GM19395 (cell line): ENCODE measurements at regions not wholly inside any gene's neighbourhood (a gene's known extent, or its start where the extent isn't known, plus 50 kb on each side); places are given as distances from the start of the nearest gene placed in this dataset.
A peak's percentile ranks its signal among the peaks of the same experiment; 100 is the strongest.

ENCODE experiments used
- ATAC-seq: cut with Tn5 transposase; IDR thresholded peaks from one replicate; pipeline ENCODE4 v1.9.1; 2021; ENCODE audit warnings: mild to moderate bottlenecking, moderate library complexity; ENCODE audit not compliant: unreplicated experiment

DNA sequence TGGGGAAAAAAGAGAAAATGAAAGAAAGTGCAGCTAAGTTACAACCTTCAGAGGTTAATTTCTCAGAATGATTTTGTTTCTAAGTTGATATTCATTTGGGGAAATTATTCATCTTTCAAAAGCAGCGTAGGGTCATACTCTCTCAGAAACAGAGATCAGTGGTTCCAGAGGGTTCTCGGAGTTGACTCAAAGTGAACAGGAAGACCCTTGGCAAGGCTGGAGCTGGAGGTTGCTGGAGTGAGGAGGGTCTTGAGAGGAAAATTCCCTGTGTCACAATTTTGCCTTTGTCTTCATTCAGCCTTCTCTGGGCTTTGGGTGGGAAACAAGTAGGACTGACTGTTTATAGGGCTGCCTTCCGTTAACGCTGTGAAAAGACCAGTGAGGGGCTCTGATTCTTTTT is 168.2 kb downstream of the ICOS start:
- no peak for ATAC-seq

DNA sequence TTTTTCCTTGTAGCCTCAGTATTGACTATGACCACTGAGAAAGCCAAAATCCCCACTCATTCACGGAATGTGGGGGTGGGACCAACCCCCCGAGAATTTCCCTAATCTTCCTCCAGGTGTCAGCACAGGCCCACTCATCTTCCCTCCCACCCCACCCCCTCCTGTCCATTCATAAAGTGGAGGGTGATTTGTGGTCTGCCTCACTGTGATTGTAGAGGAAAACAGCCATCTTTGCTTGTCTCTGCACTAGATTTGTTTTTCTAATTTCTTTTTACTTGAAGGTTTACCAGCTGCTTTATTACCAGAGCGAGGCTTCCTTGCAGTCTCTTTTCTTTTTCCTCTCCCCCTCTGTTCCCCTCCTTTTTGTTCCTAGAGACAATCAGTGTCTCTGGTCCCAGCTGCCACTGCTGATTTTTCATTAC is 171.8 kb downstream of the ICOS start:
- ATAC-seq: peak; percentile 64

DNA sequence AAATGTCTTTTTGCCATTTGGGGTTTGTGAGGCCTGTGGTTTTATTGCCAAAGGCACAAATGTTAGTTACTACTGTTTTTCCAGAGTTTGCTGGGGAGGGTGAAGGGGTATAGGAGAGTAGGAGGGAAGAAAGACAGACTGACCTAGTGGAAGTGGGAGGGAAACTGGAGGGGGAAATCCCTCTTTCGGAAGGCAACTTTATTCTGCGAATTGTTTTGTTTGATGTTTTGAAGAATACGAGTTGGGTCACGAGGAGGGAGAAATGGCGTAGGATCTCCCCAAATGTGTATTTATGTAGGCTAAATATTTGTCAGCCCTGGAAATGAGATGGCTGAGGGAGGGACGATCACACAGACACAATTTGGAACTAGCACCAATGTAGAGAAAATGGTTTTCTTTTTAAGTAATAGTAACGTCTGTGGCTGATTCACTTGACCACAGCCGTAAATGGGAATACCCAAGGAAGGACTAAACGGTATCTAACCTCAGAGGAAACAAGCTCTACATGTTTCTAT is 172.3 kb downstream of the ICOS start:
- ATAC-seq: no peak

DNA sequence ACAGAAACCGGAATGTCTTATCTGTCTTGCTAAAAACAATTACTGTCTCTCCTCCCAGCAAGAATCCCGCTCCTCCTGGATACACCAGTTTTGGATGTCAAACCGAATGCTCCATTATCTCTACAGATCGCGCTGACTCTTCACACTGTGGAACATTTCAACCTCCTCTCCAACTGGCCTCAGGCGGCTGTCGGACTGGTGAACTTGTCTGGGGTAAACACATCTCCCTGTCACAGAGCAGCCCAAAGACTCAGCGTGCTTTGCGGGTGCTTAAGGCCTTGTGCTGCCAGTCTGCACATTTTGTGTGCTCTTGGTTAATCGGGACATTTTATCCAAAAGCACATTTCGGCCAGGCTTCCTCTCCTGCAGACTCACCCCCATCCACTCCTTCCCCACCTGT is 173.1 kb downstream of the ICOS start:
- ATAC-seq: no peak

DNA sequence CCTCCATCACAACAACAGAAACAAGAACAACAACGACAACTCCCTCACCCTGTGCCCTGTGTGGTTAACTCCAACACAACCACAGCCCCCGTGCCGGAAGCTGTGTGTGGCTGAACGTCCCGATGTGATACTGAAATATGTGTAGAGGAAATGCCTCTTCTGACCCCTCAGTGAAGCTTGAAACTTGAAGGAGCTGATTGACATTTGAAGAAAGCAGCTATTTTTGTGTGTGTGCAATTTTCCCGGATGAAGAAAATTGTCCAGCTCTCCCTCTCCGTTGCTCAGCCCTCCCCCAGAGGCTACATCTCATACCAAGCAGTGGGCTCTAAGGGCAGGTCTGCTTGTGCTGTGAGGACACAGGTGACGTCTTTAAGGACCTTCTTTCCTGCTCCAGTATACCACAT is 173.8 kb downstream of the ICOS start:
- ATAC-seq: peak; percentile 95

DNA sequence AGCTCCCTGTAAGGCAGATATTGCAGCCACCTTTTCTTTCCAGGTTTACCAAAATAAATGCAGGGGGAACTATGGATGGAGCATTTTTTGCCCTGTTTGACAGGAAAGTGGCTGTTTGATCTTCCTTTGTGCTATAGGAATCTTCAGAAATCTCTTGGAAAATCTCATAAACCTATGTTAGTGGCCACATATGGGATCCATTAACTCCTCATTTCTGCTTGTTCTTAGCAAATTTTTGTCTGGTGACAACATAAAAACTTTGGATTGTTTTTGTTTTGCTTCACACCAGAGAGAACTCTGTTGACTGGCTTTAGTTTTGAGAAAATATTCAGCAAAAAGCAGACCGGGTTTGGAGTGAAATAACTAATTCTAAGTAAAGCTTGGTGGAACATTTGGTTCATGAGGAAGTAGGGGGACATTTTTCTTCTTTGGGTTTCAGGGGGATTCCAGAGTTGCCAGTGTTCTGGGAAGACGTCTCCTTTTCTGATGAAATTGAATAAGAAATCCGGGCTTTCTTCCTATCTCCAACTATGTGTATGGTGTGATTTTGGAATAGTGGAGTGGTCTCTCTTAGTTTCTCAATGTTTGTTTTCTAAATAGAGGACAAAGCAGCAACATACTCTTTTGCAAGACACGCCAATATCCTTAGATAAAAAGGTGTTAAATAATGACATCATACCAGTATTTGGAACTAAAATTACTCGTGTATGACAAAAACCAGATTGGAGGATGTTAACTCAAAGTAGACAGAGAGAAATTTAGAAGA is 174.4 kb downstream of the ICOS start:
- ATAC-seq: no peak

DNA sequence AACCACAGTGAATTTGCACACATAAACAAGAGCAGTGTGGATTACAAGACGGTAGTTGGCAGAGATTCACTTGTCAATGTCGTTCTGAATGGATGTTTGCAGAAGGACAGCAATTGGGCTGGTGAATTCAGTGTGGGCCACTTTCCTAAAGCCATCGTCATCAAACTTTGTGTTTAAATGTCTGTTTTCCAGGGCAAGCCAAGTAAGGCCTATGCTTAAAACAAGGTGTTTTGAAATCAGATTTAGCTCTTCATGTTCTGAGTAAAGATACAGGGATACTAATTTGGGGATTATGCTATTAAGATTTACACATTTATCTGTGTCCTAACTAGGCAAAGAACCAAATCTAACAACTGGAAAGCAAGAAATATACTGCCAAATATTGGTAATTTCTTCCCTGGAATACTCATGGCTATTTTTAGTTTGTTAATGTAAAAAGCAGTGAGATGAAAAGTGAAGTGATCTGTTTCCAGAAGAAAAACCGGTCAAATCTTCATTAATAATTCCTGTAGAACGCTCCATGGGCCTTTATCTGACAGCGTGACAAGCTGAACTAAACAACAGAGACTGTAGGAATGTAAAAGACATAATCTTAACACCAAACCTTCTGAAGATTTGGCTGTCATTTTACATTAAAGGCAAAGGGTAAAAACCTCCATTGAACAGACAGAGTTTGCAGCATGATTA is 175.7 kb downstream of the ICOS start:
- ATAC-seq: no peak

DNA sequence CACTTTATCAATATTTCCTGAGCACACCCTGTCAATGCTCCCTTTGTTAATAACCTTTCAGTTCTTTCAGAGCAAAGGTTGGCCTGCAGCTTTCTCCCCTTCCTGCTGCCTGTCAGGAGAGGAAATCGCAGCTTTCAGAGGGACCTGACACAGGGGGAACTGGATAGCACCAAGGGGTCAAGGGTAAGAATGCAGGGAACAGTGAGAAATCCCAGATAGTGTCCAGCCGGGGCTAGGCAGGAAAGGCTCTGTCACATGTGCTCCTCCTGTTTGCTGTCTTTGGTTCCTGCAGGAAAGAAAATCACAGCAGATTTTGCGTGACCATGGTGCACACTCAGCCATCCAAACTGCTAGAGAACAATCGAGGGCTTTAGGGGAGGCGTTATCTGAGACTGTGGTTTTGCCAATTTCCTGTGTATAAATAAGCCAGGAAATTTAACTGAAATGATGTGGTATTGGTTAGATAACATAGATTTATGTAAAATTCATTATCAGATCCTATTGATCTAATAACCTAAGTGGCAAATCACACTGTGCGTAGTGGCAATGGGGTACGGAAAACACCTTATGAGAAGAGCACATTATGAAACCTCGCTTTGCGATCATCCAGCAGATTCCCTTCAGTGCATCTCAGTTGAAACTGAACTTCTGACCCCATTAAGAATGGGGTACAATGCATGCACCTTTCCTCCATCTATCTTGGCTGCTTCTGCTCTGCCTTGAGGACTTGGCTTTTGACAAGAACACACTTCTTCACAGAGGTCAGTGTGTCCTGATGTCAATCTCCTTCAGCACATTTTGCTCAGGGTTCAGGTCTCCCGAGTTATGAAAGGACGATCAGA is 178.0 kb downstream of the ICOS start:
- ATAC-seq: no peak

DNA sequence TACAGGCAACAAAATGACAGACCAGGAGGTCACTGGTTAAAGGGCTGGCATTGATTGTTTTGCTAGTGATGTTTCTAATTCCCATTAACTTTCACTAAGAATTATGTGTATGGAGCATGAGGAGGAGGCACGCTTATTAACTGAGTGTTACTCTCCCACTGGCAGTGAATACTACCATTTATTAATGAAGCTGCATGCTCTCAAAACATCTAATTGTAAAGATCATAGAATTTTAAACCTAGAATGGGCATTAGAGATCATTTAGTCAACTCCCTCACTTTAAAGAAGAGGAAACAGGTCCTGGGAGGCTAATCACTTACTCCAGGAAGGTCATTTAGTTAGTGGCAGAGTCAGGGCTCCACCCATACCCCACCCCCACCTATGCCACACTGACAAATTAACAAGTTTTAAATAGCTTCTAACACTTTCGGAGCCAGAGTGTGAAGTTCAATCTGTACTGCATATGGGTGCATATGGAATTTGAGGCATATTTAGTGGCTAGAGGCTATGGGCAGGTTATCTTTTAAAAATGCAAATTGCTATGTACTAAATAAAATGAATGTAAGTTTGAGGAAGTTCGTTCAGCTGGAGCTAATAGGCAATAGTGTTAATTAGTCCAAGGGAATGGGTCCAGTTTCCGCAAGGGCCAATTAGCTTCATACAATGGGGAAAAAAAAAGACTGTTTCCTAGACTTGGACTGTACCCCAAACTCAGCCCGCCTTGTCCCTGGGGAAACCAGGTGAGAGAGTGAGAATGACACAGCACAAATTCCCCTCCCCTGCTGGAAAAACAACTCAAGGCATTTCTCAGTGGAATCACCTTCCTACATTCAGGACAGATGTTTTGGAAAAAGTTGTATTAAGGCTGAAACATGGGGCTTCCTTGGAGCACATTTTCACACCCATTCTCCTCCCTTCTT is 178.8 kb downstream of the ICOS start:
- no peak for ATAC-seq

DNA sequence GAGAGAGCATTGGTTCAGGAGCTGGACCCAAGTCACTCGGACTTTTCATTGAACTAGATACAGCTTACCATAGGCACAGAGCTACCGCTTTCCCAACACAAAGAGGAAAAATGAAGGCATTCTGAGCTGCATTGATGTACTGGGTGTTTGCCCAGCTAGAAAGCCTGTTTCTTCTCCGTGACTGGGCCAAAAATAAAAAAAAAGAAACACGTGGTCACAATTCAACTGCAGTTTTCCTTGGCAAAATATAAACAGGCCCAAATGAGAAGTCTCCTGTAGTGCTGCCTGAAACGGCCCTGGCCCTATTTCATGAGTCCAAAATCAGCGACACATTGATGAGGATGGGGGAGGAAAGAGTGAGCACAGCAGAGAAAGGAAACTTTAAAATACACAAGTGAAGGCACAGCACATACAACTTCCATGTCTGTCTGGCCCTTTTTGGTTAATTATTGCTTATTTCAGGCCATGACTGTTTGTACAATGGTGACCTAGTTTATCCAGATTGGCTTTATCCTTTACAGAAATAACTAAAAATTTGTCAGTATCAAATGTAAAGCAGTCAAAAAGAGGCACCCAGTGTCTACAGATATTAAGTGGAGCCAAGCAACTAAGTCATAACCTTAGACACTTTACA is 179.7 kb downstream of the ICOS start:
- ATAC-seq: no peak

DNA sequence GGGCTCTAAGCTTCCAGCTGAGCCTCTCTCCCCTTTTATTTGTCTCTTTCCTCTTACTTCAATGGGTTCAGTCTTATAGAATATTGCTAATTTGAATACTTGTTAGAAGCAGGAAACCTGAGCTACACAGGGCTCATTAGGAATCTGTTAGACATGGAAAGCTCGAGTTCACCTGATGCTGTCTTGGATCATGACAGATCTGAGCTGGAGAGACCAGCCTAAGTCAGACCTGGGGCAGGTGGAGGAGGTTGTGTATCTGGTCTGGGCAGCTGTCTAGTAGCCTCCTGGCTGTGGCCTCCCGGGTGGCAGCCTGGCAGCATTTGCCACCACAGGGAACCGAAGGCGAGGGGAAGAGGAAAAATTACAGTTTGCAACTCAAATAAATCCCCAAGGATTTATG is 185.9 kb downstream of the ICOS start:
- ATAC-seq: no peak

DNA sequence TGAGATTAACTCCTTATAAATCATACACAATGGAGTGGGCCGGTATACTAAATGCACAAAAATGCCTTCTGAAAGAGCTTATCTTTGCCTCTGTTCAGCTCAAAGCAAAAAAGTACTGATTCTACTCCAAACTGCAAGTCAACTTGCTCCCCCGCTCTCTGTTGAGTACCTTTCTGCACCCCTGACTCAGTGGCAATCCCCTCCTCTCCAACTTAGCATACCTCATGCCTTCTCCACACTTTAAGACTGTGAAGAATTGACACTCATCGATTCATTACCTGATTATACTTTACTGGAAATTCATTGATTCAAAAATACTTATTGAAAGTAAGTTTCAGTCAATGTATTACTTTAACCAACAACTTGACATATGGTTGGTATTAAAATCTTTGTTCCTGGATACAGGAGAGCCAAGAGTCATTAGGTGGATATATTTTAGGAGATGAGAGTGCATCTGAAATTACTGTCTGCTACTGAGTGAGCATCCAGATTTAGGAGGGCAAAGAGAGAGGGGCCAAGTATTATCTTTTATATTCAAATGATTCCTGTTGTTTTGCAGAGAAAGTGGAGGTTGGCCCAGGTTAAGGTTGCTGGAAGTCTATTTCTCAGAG is 187.7 kb downstream of the ICOS start:
- ATAC-seq: no peak

DNA sequence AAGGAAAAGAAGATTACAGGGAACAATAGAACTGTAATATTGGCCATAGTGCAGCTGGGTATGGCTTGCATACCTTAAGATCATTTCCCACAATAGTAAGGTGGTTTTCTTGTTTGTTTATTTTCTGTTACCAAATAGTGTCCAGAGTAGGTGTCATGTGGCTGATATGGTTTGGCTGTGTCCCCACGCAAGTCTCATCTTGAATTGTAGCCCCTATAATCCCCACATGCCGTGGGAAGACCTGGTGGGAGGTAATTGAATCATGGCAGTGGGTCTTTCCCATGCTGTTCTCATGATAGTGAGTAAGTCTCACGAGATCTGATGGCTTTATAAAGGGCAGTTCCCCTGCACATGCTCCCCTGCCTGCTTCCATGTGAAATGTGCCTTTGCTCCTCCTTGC is 190.1 kb downstream of the ICOS start:
- ATAC-seq: no peak

DNA sequence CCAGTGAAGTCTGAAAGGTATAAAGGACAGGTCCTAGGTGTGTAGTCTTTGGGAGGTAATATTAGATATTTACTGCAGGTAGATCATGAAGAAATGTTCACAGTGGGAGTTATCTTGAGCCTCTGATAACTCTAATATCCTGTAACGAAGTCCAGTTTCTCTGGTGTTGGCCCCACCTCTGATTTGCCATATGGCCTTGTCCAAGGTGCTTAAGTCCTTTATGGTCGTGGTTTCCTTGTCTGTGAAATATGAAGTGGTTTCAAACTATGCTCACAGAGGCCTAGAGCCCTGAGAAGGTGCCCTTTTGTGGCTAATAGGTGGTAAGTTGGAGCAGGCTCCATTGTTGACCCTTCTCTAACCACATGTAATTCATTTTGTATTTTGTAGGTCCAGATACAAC is 190.7 kb downstream of the ICOS start:
- no peak for ATAC-seq

DNA sequence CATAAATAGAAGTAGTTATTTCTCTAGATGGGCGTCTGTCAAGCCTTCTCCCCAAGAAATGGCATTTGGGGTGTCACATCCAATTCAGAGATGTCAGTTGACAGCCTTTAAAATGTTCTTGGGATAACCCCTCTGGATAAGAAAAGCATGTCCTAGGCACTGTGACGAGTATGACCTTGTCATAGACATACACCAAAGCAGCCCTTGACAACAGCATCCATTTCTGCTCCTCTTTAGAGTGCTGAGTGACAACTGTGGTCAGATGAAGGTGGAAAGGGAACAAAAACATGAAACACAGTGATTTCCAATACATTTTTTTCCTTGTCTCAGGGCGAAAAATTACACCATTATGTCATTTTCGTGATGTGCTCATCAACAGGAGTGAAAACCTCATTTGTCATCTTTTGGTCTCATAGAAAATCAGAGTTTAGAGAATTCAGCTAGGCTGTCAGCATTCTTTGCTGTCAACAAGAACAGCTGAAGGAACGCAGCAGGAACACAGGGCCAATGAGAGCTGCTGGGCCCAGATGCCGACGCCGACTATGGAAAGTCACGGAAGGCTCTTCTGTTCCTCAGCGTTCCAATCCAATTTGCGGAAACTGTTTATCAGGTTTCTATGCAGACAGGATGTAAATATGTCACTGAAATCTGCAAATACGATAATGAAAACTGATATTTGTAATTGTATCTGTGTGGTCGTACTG is 193.2 kb downstream of the ICOS start:
- no peak for ATAC-seq

DNA sequence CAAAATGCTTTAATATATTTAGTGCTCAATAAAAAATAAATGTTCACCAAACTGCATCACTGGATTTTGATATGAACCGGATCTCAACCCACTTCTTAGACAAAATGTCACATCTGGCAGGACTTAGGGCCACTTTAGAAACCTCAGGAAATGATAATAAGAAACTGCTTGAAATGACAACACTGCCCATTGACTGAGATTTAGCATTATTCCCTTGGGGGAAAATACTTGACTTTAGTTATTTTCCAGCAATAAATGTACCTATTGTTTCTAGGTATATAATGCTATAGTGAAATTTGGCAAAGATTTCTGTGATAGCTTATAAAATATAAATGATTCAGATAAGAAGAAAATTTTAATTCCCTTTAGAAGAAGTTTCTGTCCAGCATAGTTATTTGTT is 195.1 kb downstream of the ICOS start:
- no peak for ATAC-seq

DNA sequence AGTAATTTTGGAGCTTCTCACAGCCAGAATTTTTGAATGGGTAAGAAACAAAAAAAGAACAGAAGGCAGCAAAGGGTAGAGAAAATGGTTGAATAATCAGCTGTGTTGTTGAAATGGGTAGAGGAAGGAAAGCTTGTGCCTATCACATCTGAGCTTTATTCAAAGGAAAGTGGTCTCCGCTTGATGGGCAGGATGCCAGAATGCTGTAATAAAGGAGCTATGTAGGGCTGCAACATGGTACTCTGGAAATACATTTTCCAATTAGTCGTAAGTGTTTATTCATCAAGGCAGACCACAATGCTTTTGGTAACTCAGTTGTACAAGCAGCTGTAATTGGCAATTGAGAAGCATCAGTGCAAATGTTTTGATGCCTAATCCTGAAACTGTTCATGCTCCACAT is 196.9 kb downstream of the ICOS start:
- ATAC-seq: no peak

DNA sequence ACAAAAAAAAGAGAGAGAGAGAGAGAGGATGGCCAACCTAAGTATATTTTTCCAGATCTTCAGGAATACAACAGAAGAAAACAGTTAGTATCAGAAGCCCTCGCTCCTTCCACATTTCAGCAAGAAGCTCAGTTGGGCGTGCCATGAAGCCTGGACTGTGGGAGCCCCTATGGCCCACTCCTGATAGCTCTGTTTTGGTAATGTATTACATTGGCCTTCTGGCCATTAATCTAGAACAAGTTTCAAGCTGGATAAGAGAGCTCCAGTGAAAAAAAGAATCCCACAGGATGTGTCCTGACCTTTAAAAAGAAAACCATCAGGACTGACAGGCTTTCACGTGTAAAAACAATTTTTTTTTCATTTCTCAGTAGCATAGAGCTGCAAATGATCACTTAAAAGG is 197.9 kb downstream of the ICOS start:
- no peak for ATAC-seq

DNA sequence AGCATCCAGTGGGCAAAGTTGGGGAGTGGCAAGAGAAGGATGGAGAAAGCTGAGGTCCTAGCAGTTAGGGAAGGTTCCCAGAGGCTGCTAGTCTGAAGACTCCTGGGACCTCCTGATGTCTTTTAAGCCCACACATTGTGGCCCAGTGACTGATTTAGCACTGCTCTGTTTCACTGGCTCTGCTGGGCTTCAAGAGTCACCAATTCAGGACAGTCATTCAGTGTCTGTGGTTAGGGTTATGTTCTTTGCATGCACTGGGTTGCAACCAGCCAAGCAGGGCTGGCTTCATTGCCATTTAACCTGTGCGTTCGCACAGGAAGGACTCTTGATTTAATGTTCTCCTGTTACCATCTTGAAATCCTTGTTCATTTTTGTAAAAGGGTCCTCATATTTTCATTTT is 199.2 kb downstream of the ICOS start:
- no peak for ATAC-seq
